ENCODE measurements at regions not wholly inside any gene's neighbourhood (a gene's known extent, or its start where the extent isn't known, plus 50 kb on each side); places are given as distances from the start of the nearest gene placed in this dataset.

- 1% methylated on average over 3 of the region's 3 CpGs for WGBS (ENCODE audit: low lambda C conversion rate)
- no peak for FAIRE-seq
- CTCF ChIA-PET (ENCODE audit: low intra/inter-chr PET ratio, low total read pairs): no interaction called here
These were observed 1577.0 kb upstream of the SLC39A10 start for GRCh38 chr2:194079989-194080388.

GRCh38 chr2:194077366-194077765, 1579.7 kb upstream of the SLC39A10 start:
- ChIA-PET CTCF (ENCODE audit: low intra/inter-chr PET ratio, low total read pairs) (no interaction called here), POLR2A (no interaction called here)
- H3K27me3 ChIP-seq (ENCODE audit: control insufficient read depth in 1 of 2, insufficient read depth in 2 of 2, low read length in 2 of 2): no peaks in the 10 kb centered on the region
- intact Hi-C loops (cut with micrococcal nuclease; ENCODE audit: unreplicated experiment): no loop called here
- H3K36me3 ChIP-seq (replicated peaks in 1 of 2; ENCODE audit: control insufficient read depth in 1 of 2, insufficient read depth in 2 of 2, low read length in 2 of 2): no peaks in the 10 kb centered on the region
- no peak overlapping the region for H3K27ac ChIP-seq (ENCODE audit: extremely low read length, insufficient read depth, low read length)
- in situ Hi-C loops (cut with HindIII; ENCODE audit: extremely low pct_ligation_motif_present, low pct_unique_long_range_greater_than_20kb): no loop called here
- no peaks in the 10 kb centered on the region for H3K4me1 ChIP-seq (ENCODE audit: insufficient read depth, low read length)
- no TSS peak for BruUV-seq (replicated peaks)
- no peak overlapping the region for H3K4me2 ChIP-seq (ENCODE audit: low read depth, low read length)
- H4K20me1 ChIP-seq (ENCODE audit: insufficient read depth, low read length): no peaks in the 10 kb centered on the region
- H3K79me2 ChIP-seq (ENCODE audit: insufficient read depth, low read length): no peaks in the 10 kb centered on the region
- H3K9me3 ChIP-seq (ENCODE audit: low read length): no peaks in the 10 kb centered on the region
- H3K9ac ChIP-seq (ENCODE audit: insufficient read depth, low read depth, low read length): no peak overlapping the region
- H3K4me3 ChIP-seq (replicated peaks in 1 of 3; ENCODE audit: insufficient read depth in 1 of 3, low read depth in 2 of 3, low read length in 3 of 3): no peak overlapping the region
- ATAC-seq (no peak), DNase-seq (ENCODE audit: low spot score) (no peak), FAIRE-seq (no peak)
- no peak overlapping the region for H2AFZ ChIP-seq (ENCODE audit: low read length)
- no peak for TF ChIP-seq THAP7 (CRISPR knock-in tag; IDR thresholded peaks at IDR 0.05)
- TF ChIP-seq IRX3 (CRISPR knock-in tag; IDR thresholded peaks at IDR 0.05; ENCODE audit: borderline replicate concordance, low read depth): no peak
- TF ChIP-seq GRHL1 (CRISPR knock-in tag; conservative IDR thresholded peaks at IDR 0.05): no peak
- TF ChIP-seq HDAC6 (IDR thresholded peaks at IDR 0.05; ENCODE audit: low read depth, low read length): no peak
- no peak for TF ChIP-seq PLSCR1 (CRISPR knock-in tag; IDR thresholded peaks at IDR 0.05; ENCODE audit: borderline replicate concordance)
- no peak for TF ChIP-seq RERE (CRISPR knock-in tag; IDR thresholded peaks at IDR 0.05; ENCODE audit: low read depth)
- no peak for TF ChIP-seq ZNF333 (CRISPR knock-in tag; IDR thresholded peaks at IDR 0.05; ENCODE audit: borderline replicate concordance)
- TF ChIP-seq MXD1 (CRISPR knock-in tag; IDR thresholded peaks at IDR 0.05): no peak

More at GRCh38 chr2:194079989-194080388, 1577.0 kb upstream of the SLC39A10 start:
- Histone ChIP-seq H3K27me3 (ENCODE audit: control insufficient read depth in 1 of 2, insufficient read depth in 2 of 2, low read length in 2 of 2) (no peaks in the 10 kb centered on the region), H3K9ac (ENCODE audit: insufficient read depth, low read depth, low read length) (no peak overlapping the region), H3K4me2 (ENCODE audit: low read depth, low read length) (no peak overlapping the region), H3K27ac (ENCODE audit: extremely low read length, insufficient read depth, low read length) (no peak overlapping the region), H3K36me3 (replicated peaks in 1 of 2; ENCODE audit: control insufficient read depth in 1 of 2, insufficient read depth in 2 of 2, low read length in 2 of 2) (no peaks in the 10 kb centered on the region), H3K79me2 (ENCODE audit: insufficient read depth, low read length) (no peaks in the 10 kb centered on the region), H2AFZ (ENCODE audit: low read length) (no peak overlapping the region), H3K4me1 (ENCODE audit: insufficient read depth, low read length) (no peaks in the 10 kb centered on the region), H3K4me3 (replicated peaks in 1 of 3; ENCODE audit: insufficient read depth in 1 of 3, low read depth in 2 of 3, low read length in 3 of 3) (no peak overlapping the region), H3K9me3 (ENCODE audit: low read length) (no peaks in the 10 kb centered on the region), H4K20me1 (ENCODE audit: insufficient read depth, low read length) (no peaks in the 10 kb centered on the region)
- DNase-seq (ENCODE audit: low spot score): no peak
- intact Hi-C loops (cut with micrococcal nuclease; ENCODE audit: unreplicated experiment): no loop called here
- TF ChIP-seq FOXK1 (CRISPR knock-in tag; IDR thresholded peaks at IDR 0.05; ENCODE audit: borderline replicate concordance, low read depth) (no peak), ATF7 (IDR thresholded peaks at IDR 0.05) (peak; percentile 92), ATF7 (CRISPR knock-in tag; IDR thresholded peaks at IDR 0.05) (no peak)
- in situ Hi-C loops (cut with HindIII; ENCODE audit: extremely low pct_ligation_motif_present, low pct_unique_long_range_greater_than_20kb): no loop called here
- no TSS peak for BruUV-seq (replicated peaks)
- no peak for ATAC-seq
- POLR2A ChIA-PET: no interaction called here
